Urinary bladder (tissue), 4 donors: ENCODE measurements at regions not wholly inside any gene's neighbourhood (a gene's known extent, or its start where the extent isn't known, plus 50 kb on each side); places are given as distances from the start of the nearest gene placed in this dataset. TPM values are rescaled to one million over a fixed set of nuclear protein-coding genes. Genes with fewer than 3 reads are reported as not detected.

ENCODE experiments used
- DNase-seq: peaks from one replicate; pipeline ENCODE4 v3.0.0-alpha.2; 2015; ENCODE audit errors: extremely low spot score
- H3K27ac ChIP-seq: one replicate; pipeline ENCODE4 v1.5.1; 2013; ENCODE audit warnings: low read depth, mild to moderate bottlenecking, moderate library complexity
- H3K36me3 ChIP-seq: one replicate; pipeline ENCODE4 v1.6.1; 2013; ENCODE audit warnings: mild to moderate bottlenecking, moderate library complexity; ENCODE audit not compliant: insufficient read depth
- H3K4me1 ChIP-seq: one replicate; pipeline ENCODE4 v1.6.1; 2013; ENCODE audit warnings: mild to moderate bottlenecking, moderate library complexity; ENCODE audit not compliant: insufficient read depth
- H3K4me3 ChIP-seq: one replicate; pipeline ENCODE4 v1.5.1; 2013; ENCODE audit warnings: low read depth, low read length
- WGBS: extraction: QIAGEN DNeasy Blood & Tissue Kit; methylation state at CpG from one replicate; pipeline ENCODE4 v1.1.7; 2013; 5-methylcytosine and 5-hydroxymethylcytosine counted together
- small RNA-seq: library from RNA; depleted of rRNA; stranded (forward); fragments of <200 nt; gene quantifications from one replicate; pipeline ENCODE3, GENCODE V24; 2014
- donor health status: healthy with polysubstance abuse.
- donor health status: healthy.

DNA sequence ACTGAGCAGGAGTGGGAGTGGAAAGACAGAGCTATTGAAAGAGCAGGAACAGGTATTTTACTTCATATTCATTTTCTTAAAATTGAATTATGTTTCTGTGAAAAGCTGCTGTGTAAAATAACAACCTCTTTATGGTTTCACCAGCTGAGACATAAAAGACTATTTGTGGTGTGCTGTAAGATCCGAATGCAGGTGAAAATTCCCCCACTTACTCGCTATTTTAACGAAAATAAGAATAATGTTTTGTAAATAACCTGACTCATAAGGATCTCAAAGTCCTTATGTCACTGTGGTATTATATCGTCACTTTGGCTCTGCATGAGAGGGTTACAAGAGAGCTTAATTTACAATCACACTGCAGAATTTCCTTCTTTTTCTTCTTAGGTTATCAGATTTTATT, 65.3 kb upstream of the NFIB start:
- whole genome bisulfite sequencing, result 90% methylated on average over 4 of the region's 4 CpGs
- Histone ChIP-seq H3K4me3 (no peak overlapping the region), H3K27ac (no peak overlapping the region), H3K36me3 (no peaks in the 10 kb centered on the region), H3K4me1 (no peaks in the 10 kb centered on the region)
- no peak for DNase-seq

DNA sequence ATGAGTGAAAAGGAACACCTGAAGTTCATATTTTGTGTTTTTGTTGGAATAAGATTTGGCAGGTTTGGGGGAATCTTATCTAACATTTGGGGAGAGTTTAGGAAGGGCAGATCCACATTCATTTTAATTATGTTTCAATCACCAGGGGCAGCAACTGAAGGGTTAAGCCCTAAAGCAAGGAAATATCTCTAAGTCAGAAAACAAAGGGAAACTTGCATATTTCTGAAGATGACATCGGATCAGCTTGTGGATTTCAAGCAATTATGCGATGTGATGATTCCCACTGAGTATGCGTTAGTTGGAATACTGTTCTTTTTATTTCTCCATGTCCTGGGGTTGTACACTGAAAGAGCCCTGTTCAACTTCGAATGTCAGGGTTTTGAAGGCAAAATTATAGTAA, 59.8 kb upstream of the NFIB start:
- H3K4me3 ChIP-seq, result no peak overlapping the region
- WGBS, result 38% methylated on average over 4 of the region's 4 CpGs
- no peak overlapping the region for H3K27ac ChIP-seq
- no peaks in the 10 kb centered on the region for H3K36me3 ChIP-seq
- DNase-seq, result no peak
- no peaks in the 10 kb centered on the region for H3K4me1 ChIP-seq

DNA sequence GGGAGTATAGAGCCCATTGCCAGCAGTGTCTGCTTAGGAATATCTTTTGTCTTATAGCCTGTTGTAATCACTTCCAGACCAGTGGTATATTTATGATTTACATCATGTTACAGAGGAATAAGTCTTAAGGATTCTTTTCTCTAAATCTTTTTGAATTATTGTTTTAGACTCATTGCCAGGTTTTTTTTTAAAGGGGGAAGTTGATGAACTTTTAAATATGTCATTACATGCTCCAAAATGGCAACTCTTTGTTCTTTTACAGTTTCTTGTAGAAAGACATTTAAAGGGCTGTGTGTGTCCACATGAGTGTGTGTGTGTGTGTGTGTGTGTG, 59.4 kb upstream of the NFIB start:
- no peak overlapping the region for H3K27ac ChIP-seq

DNA sequence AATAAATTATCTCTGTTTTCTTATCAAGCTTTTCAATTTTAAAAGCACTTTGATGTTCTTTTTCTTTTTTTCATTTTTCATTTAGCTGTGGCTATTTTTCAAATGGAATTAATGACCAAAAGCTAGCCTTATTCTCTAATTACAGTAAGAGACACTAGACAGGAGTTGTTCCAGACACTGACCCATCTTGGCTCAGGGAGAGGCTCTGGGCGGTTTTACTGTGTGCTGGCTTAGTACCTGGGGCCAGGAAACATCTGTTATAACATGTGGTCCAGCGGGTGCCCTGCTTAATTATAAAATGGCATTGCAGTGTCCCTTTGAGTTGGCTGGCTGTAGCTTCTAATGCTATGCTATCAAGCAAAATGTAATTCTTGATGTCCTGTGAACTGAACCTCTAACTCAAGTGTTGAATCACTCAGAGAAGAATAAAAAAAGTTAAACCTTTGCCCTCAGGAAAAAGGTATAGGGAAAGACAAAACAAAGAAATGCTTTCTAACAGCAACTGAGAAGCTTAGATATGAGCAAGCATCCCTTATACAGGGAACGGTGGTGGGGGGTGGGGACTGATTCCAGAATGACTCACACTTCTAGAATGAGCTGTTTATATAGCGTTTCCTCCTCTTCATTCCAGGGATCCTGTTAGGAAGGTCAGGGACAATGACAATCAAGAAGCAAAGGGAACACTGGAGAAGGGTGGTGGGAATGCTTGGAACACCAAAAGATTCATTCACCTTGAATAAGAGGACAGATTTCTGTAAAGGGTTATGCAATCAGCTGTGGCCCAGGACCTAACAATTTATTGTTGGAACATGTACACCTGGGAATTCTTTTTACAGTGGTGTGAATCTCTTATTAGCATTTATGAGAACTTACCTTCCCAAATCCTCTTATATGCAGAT, 58.7 kb upstream of the NFIB start:
- Histone ChIP-seq H3K4me1 (no peaks in the 10 kb centered on the region), H3K4me3 (no peak overlapping the region), H3K36me3 (no peaks in the 10 kb centered on the region), H3K27ac (no peak overlapping the region)
- no peak for DNase-seq
- 12% methylated on average over 4 of the region's 4 CpGs for WGBS

More for the DNA sequence above, 59.4 kb upstream of the NFIB start:
- no peak for DNase-seq
- Histone ChIP-seq H3K4me3 (no peak overlapping the region), H3K4me1 (no peaks in the 10 kb centered on the region), H3K36me3 (no peaks in the 10 kb centered on the region)

DNA sequence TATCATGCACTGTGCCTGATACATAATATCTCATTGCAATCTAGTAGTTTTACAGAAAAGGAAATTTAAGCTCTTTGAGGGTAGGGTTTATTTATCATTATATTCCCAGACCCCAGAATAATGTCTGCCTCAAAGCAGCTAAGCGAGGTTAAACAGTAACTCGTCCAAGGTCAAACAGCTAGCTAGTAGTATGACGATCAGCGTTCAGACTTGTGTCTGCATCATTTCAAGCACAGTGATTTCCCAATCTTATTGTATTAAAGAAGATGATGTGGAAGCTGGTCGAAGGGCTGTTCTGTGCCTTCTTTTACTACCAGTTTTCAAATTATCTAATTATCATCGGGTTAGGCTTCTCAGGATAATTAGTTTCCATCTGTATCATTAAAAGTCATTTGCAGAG, 55.1 kb upstream of the NFIB start:
- no peak overlapping the region for H3K27ac ChIP-seq
- no peaks in the 10 kb centered on the region for H3K4me1 ChIP-seq
- DNase-seq, result no peak
- no peak overlapping the region for H3K4me3 ChIP-seq
- no peaks in the 10 kb centered on the region for H3K36me3 ChIP-seq
- WGBS, result 97% methylated on average over 6 of the region's 6 CpGs

DNA sequence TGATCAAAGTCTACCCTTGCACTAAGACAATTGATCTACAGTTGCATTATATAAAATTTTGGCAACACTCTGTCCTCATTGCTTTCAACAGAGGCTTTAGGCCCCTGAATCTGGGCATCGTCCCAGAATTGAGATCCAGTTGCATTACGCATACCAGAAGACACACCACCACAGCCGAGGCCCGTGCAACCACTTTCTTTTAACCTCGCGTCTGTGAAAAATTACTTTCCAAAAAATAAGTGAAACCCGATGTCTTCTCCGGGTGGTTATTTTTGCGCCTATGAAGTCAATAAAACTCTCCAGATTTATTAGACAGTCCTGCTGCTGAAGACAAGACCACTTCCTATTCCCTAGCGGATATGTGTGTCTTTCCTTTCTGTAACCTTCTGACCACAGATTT, 52.1 kb upstream of the NFIB start:
- H3K4me3 ChIP-seq, result no peak overlapping the region
- peak; percentile 65 for DNase-seq
- WGBS, result 20% methylated on average over 10 of the region's 10 CpGs
- no peaks in the 10 kb centered on the region for H3K4me1 ChIP-seq
- no peaks in the 10 kb centered on the region for H3K36me3 ChIP-seq
- H3K27ac ChIP-seq, result no peak overlapping the region

DNA sequence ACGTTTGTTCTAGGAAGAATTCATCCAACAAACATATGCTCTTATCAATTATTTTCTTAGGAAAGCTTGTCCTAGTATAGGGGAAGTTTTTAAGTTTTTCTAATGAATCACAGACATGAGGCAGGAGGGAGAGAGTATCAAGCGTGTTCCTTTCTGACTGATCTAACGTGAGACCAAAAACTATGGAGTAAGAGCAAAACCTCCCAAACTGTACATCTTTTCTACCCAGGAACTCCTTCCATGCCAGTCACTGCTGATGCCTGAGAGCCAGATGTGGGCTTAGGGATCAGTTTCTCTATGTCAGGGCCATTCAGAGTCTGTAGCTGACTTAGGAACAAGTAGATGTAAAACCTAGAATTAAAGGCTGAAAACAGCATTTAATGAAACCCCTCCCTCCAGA, 51.7 kb upstream of the NFIB start:
- H3K4me3 ChIP-seq, result no peak overlapping the region

More for the DNA sequence above, 51.7 kb upstream of the NFIB start:
- no peak overlapping the region for H3K27ac ChIP-seq
- no peaks in the 10 kb centered on the region for H3K36me3 ChIP-seq
- no peaks in the 10 kb centered on the region for H3K4me1 ChIP-seq
- no peak for DNase-seq
- 42% methylated on average over 3 of the region's 3 CpGs for WGBS

Small RNA genes lying in the stretch of these regions (small RNA-seq; reads per million reads assigned to genes)
- gene AL159169.1, result not detected
